Kidney (tissue), 13 donors: ENCODE measurements at regions not wholly inside any gene's neighbourhood (a gene's known extent, or its start where the extent isn't known, plus 50 kb on each side); places are given as distances from the start of the nearest gene placed in this dataset.

ENCODE experiments used
- DNase-seq, 5 donors: peaks; one replicate each; pipeline ENCODE4 v3.0.0-alpha.2; 2013 to 2020
- FAIRE-seq: peaks from 2 replicates; lab custom pipeline; 2012; peaks lifted over from hg19 to GRCh38; lab: Jason Lieb, UNC
- H3K27ac ChIP-seq, 2 donors: one replicate each; pipeline ENCODE4 v1.7.0; 2013; ENCODE audit warnings: low read depth in 2 of 2, low read length in 2 of 2, inconsistent platforms in 1 of 2
- H3K27me3 ChIP-seq: one replicate; pipeline ENCODE4 v1.7.1; 2013; ENCODE audit warnings: low read length, inconsistent platforms; ENCODE audit not compliant: control insufficient read depth, insufficient read depth
- H3K36me3 ChIP-seq, 3 donors: one replicate each; pipeline versions ENCODE4 v1.7.0 to v1.7.1; 2013; ENCODE audit warnings: low read length in 3 of 3, control low read depth in 1 of 3, inconsistent platforms in 1 of 3; ENCODE audit not compliant: insufficient read depth in 3 of 3, control insufficient read depth in 2 of 3
- H3K4me1 ChIP-seq, 3 donors: one replicate each; pipeline versions ENCODE4 v1.7.0 to v1.7.1; 2013; ENCODE audit warnings: low read length in 3 of 3, inconsistent platforms in 1 of 3, low read depth in 1 of 3; ENCODE audit not compliant: control insufficient read depth in 2 of 3, insufficient read depth in 2 of 3
- H3K4me3 ChIP-seq, 3 donors: one replicate each; pipeline versions ENCODE4 v1.7.0 to v1.8.1; 2013; ENCODE audit warnings: low read length in 3 of 3, control low read depth in 1 of 3, inconsistent platforms in 1 of 3
- H3K9ac ChIP-seq, 3 donors: one replicate each; pipeline versions ENCODE4 v1.7.0 to v1.7.1; 2013; ENCODE audit warnings: low read length in 3 of 3, control low read depth in 1 of 3, inconsistent platforms in 1 of 3
- H3K9me3 ChIP-seq, 3 donors: one replicate each; pipeline versions ENCODE4 v1.7.0 to v1.7.1; 2013; ENCODE audit warnings: low read length in 3 of 3, control low read depth in 1 of 3, inconsistent platforms in 1 of 3; ENCODE audit not compliant: control insufficient read depth in 2 of 3, insufficient read depth in 1 of 3
- intact Hi-C: fragments of 100-400 bp; cut with DNase I; formaldehyde crosslinking; loops from one replicate; pipeline ENCODE4 v1.11.1; 2022
- TF ChIP-seq, protein P1 (sequence below): IDR thresholded peaks from 3 replicates; pipeline ENCODE4 v1.5.1; 2012; ENCODE audit warnings: mild to moderate bottlenecking, moderate library complexity, borderline replicate concordance; ENCODE audit not compliant: insufficient read depth; ENCODE audit errors: extremely low read depth
- donor health status: control.
- donor health status: control.
- donor health status: control.
- donor health status: control.
- donor health status: control.
- donor health status: DM: yes; HTN: yes; CAD: no.
- donor health status: Normal renal cell carcinoma (clear cell type).

DNA sequence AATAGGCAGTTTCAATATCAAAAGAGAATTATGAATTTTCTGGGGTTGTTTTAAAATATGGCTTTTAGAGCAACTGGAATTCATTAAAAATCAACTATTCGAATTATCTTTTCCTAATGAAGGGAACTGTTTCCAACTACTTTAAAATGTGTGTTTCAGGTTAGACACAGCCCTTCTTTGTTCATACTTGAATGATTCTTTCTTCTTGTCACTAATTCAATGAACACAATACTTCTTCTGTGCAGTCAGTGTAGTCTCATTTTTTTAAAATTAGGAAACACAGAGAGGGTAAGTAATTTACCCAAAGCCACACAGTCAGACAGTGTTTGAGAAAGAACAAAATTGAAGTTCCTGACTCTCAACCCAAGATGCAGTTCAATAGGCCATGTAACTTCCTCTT, 414.0 kb downstream of the CCDC91 start:
- DNase-seq: no peak
- intact Hi-C loops: no loop called here

DNA sequence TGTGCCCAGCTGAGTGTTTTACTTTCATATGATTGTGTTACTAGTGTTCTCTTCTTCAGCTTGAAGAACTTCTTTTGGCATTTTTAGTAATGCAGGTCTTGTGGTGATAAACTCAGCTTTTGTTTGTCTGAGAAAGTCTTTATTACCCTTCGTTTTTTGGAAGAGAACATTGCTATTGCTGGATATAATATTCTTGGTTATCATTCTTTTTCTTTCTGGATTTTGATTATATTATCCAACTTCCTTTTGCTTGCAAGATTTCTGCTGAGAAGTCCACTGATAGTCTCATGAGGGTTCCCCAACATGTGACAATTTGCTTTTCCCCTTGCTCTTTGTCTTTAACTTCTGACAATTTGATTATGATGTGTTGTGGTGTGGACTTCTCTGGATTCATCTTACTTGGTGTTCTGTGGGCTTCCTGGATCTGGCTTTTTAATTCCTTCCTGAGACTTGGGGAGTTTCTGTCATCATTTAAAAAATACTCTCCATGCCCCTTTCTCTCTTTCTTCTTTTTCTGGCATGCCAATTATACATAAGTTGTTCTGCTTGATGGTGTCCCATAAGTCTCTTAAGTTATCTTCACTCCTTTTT, 416.8 kb downstream of the CCDC91 start:
- H3K4me3 ChIP-seq: no peak overlapping the region
- no peak overlapping the region for H3K9ac ChIP-seq
- FAIRE-seq: no peak
- peaks cover 0 to 14% (median 5%) of the 10 kb centered on the region in 3 donors for H3K9me3 ChIP-seq
- DNase-seq: no peak
- no peak overlapping the region for H3K27ac ChIP-seq
- no peaks in the 10 kb centered on the region for H3K4me1 ChIP-seq
- H3K36me3 ChIP-seq: no peaks in the 10 kb centered on the region
- H3K27me3 ChIP-seq: no peaks in the 10 kb centered on the region
- TF ChIP-seq, protein P1, sequence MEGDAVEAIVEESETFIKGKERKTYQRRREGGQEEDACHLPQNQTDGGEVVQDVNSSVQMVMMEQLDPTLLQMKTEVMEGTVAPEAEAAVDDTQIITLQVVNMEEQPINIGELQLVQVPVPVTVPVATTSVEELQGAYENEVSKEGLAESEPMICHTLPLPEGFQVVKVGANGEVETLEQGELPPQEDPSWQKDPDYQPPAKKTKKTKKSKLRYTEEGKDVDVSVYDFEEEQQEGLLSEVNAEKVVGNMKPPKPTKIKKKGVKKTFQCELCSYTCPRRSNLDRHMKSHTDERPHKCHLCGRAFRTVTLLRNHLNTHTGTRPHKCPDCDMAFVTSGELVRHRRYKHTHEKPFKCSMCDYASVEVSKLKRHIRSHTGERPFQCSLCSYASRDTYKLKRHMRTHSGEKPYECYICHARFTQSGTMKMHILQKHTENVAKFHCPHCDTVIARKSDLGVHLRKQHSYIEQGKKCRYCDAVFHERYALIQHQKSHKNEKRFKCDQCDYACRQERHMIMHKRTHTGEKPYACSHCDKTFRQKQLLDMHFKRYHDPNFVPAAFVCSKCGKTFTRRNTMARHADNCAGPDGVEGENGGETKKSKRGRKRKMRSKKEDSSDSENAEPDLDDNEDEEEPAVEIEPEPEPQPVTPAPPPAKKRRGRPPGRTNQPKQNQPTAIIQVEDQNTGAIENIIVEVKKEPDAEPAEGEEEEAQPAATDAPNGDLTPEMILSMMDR: no peak
- intact Hi-C loops: no loop called here

More for the DNA sequence above, 414.0 kb downstream of the CCDC91 start:
- H3K9ac ChIP-seq: no peak overlapping the region
- H3K4me3 ChIP-seq: no peak overlapping the region
- FAIRE-seq: no peak
- TF ChIP-seq, protein P1: no peak
- H3K9me3 ChIP-seq: peaks cover 0 to 14% (median 5%) of the 10 kb centered on the region in 3 donors
- H3K27me3 ChIP-seq: no peaks in the 10 kb centered on the region
- no peak overlapping the region for H3K27ac ChIP-seq
- H3K4me1 ChIP-seq: no peaks in the 10 kb centered on the region
- no peaks in the 10 kb centered on the region for H3K36me3 ChIP-seq

DNA sequence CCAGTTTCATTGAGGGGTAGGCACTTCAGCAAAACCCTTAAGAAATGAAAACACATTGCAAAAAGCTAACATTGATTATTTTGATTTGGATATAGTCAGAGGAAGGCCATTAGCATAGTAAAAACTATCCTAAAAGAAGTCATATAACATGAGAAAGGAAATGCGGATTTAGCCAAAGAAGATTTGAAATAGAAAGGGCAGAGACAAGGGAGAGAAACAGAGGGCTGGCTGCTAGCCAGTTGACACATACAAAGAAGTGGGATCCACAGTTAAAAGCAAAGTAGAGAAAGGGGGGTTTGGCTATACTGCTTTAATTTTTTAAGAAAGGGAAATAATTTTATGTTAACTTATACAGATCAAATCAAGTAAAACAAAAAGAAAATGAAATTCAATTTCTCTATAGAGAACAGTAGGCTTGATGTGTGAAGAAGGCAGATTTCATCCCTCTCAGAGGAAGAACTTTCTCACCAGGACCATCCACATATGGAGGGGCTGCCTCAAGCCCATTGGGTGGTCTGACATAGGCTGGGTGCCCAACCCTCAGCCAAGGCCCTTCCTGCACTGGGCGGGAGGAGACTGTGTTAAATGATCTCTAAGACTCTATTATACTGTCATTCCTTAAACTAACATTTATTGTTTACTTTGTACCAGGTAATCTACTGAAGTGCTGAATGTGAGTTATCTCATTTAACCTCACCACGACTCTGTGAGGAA, 420.3 kb downstream of the CCDC91 start:
- H3K27me3 ChIP-seq: no peaks in the 10 kb centered on the region
- H3K36me3 ChIP-seq: no peaks in the 10 kb centered on the region
- H3K4me3 ChIP-seq: no peak overlapping the region
- peaks cover 0 to 14% (median 5%) of the 10 kb centered on the region in 3 donors for H3K9me3 ChIP-seq
- H3K27ac ChIP-seq: no peak overlapping the region
- no peak for FAIRE-seq
- no peak overlapping the region for H3K9ac ChIP-seq
- intact Hi-C loops: no loop called here
- no peaks in the 10 kb centered on the region for H3K4me1 ChIP-seq
- TF ChIP-seq, protein P1: no peak
- DNase-seq: no peak
